Rectal smooth muscle tissue (tissue), 1 donor: ENCODE measurements at regions not wholly inside any gene's neighbourhood (a gene's known extent, or its start where the extent isn't known, plus 50 kb on each side); places are given as distances from the start of the nearest gene placed in this dataset.
"Not testable (repeated sequence)": the region's sequence is repeated elsewhere in the genome, so short reads cannot be mapped to it uniquely, and the experiment has no call there.

Experiments
- H3K27ac ChIP-seq: one replicate; pipeline ENCODE4 v1.7.0; 2013; ENCODE audit warnings: low read depth, low read length, inconsistent platforms
- H3K27me3 ChIP-seq: one replicate; pipeline ENCODE4 v1.7.0; 2013; ENCODE audit warnings: low read length; ENCODE audit not compliant: control insufficient read depth, insufficient read depth
- H3K36me3 ChIP-seq: one replicate; pipeline ENCODE4 v1.7.0; 2013; ENCODE audit warnings: low read length; ENCODE audit not compliant: control insufficient read depth, insufficient read depth
- H3K4me1 ChIP-seq: one replicate; pipeline ENCODE4 v1.7.0; 2013; ENCODE audit warnings: low read length; ENCODE audit not compliant: control insufficient read depth, insufficient read depth
- H3K4me3 ChIP-seq: one replicate; pipeline ENCODE4 v1.7.0; 2013; ENCODE audit warnings: low read length
- H3K9ac ChIP-seq: one replicate; pipeline ENCODE4 v1.7.0; 2013; ENCODE audit warnings: low read length

DNA sequence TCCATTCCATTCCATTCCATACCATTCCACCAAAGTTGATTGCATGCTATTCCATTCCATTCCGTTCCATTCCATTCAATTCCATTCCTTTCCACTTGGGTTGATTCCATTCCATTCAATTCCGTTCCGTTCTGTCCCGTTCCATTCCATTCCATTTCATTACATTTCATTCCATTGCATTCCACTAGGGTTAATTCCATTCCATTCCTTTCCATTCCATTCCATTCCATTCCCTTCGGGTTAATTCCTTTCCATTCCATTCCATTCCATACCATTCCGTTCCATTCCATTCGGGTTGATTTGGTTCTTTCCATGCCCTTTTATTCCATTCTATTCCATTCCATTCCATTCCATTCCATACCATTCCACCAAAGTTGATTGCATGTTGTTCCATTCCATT, 131.9 kb downstream of the CWH43 start:
- not testable (repeated sequence) for H3K36me3 ChIP-seq, H3K4me1 ChIP-seq, H3K4me3 ChIP-seq, H3K27ac ChIP-seq, H3K9ac ChIP-seq, H3K27me3 ChIP-seq

DNA sequence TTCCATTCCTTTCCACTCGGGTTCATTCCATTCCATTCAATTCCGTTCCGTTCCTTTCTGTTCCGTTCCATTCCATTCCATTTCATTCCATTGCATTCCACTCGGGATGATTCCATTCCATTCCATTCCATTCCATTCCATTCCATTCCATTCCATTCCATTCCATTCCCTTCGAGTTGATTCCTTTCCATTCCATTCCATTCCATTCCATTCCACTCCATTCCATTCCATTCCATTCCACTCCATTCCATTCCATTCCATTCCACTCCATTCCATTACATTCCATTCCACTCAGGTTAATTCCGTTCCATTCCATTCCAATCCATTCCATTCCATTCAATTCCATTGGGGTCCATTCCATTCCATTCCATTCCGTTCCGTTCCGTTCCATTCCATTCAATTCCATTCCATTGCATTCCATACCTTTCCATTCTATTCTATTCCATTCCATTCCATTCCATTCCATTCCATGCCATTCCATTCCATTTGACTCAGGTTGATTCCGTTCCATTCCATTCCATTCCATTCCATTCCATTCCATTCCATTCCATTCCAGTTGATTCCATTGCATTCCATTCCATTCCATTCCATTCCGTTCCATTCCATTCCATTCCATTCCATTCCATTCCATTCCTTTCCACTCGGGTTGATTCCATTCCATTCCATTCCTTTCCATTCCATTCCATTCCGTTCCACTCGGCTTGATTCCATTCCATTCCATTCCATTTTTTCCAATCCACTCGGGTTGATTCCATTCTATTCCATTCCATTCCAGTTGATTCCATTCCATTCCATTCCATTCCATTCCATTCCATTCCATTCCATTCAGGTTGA, 132.5 kb downstream of the CWH43 start:
- H3K27ac ChIP-seq, H3K36me3 ChIP-seq, H3K9ac ChIP-seq, H3K4me1 ChIP-seq, H3K4me3 ChIP-seq, H3K27me3 ChIP-seq: not testable (repeated sequence)

DNA sequence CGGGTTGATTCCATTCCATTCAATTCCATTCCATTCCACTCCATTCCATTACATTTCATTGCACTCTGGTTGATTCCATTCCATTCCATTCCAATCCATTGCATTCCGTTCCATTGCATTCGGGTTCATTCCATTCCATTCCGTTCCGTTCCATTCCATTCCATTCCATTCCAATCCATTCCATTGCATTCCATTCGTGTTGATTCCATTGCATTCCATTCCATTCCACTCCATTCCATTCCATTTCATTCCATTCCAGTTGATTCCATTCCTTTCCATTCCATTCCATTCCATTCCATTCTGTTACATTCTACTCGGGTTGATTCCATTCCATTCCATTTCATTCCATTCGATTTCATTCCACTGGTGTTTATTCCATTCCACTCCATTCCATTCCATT, 133.3 kb downstream of the CWH43 start:
- H3K4me3 ChIP-seq, H3K36me3 ChIP-seq, H3K27me3 ChIP-seq, H3K4me1 ChIP-seq, H3K27ac ChIP-seq, H3K9ac ChIP-seq: not testable (repeated sequence)

DNA sequence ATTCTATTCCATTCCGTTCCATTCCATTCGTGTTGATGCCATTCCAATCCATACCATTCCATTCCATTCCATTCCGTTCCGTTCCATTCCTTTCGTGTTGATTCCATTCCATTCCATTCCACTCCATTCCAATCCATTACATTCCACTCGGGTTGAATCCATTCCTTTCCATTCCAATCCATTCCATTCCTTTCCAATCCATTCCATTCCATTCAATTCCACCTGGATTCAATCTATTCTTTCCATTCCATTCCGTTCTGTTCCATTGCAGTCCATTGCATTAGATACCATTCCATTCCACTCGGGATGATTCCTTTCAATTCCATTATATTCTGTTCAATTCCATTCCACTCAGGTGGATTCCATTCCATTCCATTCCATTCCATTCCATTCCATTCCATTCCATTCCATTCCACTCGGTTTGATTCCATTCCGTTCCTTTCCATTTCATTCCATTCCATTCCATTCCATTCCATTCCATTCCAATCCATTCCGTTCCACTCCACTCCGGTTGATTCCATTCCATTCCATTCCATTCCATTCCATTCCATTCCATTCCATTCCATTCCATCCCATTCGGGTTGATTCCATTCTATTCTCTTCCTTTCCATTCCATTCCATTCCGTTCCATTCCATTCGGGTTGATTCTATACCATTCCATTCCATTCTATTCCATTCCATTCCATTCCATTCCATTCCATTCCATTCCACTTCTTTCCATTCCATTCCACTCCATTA, 134.1 kb downstream of the CWH43 start:
- H3K4me3 ChIP-seq, H3K27me3 ChIP-seq, H3K36me3 ChIP-seq, H3K27ac ChIP-seq, H3K9ac ChIP-seq, H3K4me1 ChIP-seq: not testable (repeated sequence)

DNA sequence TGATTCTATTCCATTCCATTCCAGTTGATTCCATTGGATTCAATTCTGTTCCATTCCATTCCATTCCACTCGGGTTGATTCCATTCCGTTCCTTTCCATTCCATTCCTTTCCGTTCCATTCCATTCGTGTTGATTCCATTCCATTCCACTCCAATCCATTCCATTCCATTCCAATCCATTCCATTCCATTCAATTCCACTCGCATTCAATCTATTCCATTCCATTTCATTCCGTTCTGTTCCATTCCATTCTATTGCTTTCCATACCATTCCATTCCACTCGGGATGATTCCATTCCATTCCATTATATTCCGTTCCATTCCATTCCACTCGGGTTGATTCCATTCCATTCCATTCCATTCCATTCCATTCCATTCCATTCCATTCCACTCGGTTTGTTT, 134.7 kb downstream of the CWH43 start:
- not testable (repeated sequence) for H3K4me1 ChIP-seq, H3K27ac ChIP-seq, H3K9ac ChIP-seq, H3K36me3 ChIP-seq, H3K27me3 ChIP-seq, H3K4me3 ChIP-seq

DNA sequence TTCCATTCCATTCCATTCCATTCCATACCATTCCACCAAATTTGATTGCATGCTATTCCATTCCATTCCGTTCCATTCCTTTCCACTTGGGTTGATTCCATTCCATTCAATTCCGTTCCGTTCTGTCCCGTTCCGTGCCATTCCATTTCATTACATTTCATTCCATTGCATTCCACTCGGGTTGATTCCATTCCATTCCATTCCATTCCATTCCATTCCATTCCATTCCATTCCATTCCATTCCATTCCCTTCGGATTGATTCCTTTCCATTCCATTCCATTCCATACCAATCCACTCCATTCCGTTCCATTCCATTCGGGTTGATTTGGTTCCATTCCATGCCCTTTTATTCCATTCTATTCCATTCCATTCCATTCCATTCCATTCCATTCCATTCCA, 140.4 kb downstream of the CWH43 start:
- not testable (repeated sequence) for H3K27me3 ChIP-seq, H3K36me3 ChIP-seq, H3K4me1 ChIP-seq, H3K4me3 ChIP-seq, H3K9ac ChIP-seq, H3K27ac ChIP-seq

DNA sequence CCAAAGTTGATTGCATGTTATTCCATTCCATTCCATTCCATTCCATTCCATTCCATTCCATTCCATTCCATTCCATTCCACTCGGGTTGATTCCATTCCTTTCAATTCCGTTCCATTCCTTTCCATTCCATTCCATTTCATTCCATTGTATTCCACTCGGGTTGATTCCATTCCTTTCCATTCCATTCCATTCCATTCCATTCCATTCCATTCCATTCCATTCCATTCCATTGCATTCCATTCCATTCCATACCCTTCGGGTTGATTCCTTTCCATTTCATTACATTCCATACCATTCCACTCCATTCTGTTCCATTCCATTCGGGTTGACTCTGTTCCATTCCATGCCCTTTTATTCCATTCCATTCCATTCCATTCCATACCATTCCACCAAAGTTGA, 140.8 kb downstream of the CWH43 start:
- not testable (repeated sequence) for H3K4me1 ChIP-seq, H3K9ac ChIP-seq, H3K4me3 ChIP-seq, H3K27me3 ChIP-seq, H3K27ac ChIP-seq, H3K36me3 ChIP-seq

DNA sequence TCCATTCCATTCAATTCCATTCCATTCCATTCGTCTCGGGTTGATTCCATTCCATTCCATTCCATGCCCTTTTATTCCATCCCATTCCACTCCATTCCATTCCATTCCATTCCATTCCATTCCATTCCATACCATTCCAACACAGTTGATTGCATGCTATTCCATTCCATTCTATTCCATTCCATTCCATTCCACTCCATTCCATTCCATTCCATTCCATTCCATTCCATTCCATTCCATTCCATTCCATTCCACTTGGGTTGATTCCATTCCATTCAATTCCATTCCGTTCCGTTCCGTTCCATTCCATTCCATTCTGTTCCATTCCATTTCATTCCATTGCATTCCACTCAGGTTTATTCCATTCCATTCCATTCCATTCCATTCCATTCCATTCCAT, 143.3 kb downstream of the CWH43 start:
- not testable (repeated sequence) for H3K4me1 ChIP-seq, H3K27me3 ChIP-seq, H3K4me3 ChIP-seq, H3K36me3 ChIP-seq, H3K27ac ChIP-seq, H3K9ac ChIP-seq

DNA sequence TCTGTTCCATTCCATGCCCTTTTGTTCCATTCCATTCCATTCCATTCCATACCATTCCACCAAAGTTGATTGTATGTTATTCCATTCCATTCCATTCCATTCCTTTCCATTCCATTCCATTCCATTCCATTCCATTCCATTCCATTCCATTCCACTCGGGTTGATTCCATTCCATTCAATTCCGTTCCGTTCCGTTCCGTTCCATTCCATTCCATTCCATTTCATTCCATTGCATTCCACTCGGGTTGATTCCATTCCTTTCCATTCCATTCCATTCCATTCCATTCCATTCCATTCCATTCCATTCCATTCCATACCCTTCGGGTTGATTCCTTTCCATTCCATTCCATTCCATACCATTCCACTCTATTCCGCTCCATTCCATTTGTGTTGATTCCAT, 143.8 kb downstream of the CWH43 start:
- H3K4me3 ChIP-seq, H3K9ac ChIP-seq, H3K4me1 ChIP-seq, H3K36me3 ChIP-seq, H3K27ac ChIP-seq, H3K27me3 ChIP-seq: not testable (repeated sequence)

DNA sequence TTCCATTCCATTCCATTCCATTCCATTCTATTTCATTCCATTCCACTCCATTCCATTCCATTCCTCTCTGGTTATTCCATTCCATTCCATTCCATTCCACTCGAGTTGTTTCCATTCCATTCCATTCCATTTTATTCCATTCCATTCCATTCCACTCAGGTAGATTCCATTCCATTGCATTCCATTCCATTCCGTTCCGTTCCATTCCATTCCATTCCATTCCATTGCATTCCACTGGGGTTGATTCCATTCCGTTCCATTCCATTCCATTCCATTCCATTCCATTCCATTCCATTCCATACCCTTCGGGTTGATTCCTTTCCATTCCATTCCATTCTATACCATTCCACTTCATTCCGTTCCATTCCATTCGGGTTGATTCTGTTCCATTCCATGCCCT, 144.6 kb downstream of the CWH43 start:
- not testable (repeated sequence) for H3K27ac ChIP-seq, H3K4me1 ChIP-seq, H3K27me3 ChIP-seq, H3K36me3 ChIP-seq, H3K4me3 ChIP-seq, H3K9ac ChIP-seq

DNA sequence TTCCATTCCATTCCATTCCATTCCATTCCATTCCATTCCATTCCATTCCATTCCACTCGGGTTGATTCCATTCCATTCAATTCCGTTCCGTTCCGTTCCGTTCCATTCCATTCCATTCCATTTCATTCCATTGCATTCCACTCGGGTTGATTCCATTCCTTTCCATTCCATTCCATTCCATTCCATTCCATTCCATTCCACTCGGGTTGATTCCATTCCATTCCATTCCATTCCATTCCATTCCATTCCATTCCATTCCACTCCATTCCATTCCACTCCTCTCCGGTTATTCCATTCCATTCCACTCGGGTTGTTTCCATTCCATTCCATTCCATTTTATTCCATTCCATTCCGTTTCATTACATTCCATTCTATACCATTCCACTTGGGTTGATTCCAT, 151.0 kb downstream of the CWH43 start:
- not testable (repeated sequence) for H3K4me1 ChIP-seq, H3K27me3 ChIP-seq, H3K27ac ChIP-seq, H3K9ac ChIP-seq, H3K36me3 ChIP-seq, H3K4me3 ChIP-seq

DNA sequence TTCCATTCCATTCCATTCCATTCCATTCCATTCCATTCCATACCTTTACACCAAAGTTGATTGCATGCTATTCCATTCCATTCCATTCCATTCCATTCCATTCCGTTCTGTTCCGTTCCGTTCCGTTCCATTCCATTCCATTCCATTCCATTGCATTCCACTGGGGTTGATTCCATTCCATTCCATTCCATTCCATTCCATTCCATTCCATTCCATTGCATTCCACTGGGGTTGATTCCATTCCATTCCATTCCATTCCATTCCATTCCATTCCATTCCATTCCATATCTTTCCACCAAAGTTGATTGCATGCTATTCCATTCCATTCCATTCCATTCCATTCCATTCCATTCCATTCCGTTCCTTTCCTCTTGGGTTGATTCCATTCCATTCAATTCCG, 151.9 kb downstream of the CWH43 start:
- H3K9ac ChIP-seq: not testable (repeated sequence)

DNA sequence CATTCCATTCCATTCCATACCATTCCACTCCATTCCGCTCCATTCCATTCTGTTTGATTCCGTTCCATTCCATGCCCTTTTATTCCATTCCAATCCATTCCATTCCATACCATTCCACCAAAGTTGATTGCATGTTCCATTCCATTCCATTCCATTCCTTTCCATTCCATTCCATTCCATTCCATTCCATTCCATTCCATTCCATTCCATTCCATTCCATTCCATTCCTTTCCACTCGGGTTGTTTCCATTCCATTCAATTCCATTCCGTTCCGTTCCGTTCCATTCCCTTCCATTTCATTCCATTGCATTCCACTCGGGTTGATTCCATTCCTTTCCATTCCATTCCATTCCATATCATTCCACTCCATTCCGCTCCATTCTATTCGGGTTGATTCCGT, 152.7 kb downstream of the CWH43 start:
- H3K4me1 ChIP-seq, H3K27me3 ChIP-seq, H3K27ac ChIP-seq, H3K36me3 ChIP-seq, H3K4me3 ChIP-seq, H3K9ac ChIP-seq: not testable (repeated sequence)

More for the DNA sequence above, 151.9 kb downstream of the CWH43 start:
- not testable (repeated sequence) for H3K36me3 ChIP-seq, H3K27ac ChIP-seq, H3K4me1 ChIP-seq, H3K27me3 ChIP-seq, H3K4me3 ChIP-seq
